ENCODE measurements at regions not wholly inside any gene's neighbourhood (a gene's known extent, or its start where the extent isn't known, plus 50 kb on each side); places are given as distances from the start of the nearest gene placed in this dataset.
"Not testable (repeated sequence)": the region's sequence is repeated elsewhere in the genome, so short reads cannot be mapped to it uniquely, and the experiment has no call there.

- DNase-seq, result no peak
These were observed 529.7 kb downstream of the IGSF11 start for GRCh38 chr3:118504906-118505305.

GRCh38 chr3:118505784-118506183 lies 528.9 kb downstream of the IGSF11 start:
- no peak for DNase-seq

GRCh38 chr3:118511402-118511801 lies 523.2 kb downstream of the IGSF11 start:
- DNase-seq, result no peak

GRCh38 chr3:118512301-118512700 lies 522.3 kb downstream of the IGSF11 start:
- DNase-seq, result no peak

GRCh38 chr3:118525077-118525476 lies 509.6 kb downstream of the IGSF11 start:
- DNase-seq, result no peak

GRCh38 chr3:118526758-118527513 lies 507.7 kb downstream of the IGSF11 start:
- no peak for DNase-seq

- DNase-seq, result no peak
These were observed 507.1 kb downstream of the IGSF11 start for GRCh38 chr3:118527514-118528044.

- DNase-seq, result no peak
These were observed 505.1 kb downstream of the IGSF11 start for GRCh38 chr3:118529554-118529953.

GRCh38 chr3:118530350-118530922 lies 504.2 kb downstream of the IGSF11 start:
- no peak for DNase-seq

- DNase-seq, result not testable (repeated sequence)
These were observed 503.7 kb downstream of the IGSF11 start for GRCh38 chr3:118530927-118531356.

GRCh38 chr3:118531816-118532215 lies 502.8 kb downstream of the IGSF11 start:
- DNase-seq, result no peak

- no peak for DNase-seq
These were observed 501.0 kb downstream of the IGSF11 start for GRCh38 chr3:118533676-118534075.

GRCh38 chr3:118534519-118534918 lies 500.1 kb downstream of the IGSF11 start:
- DNase-seq, result peak; percentile 59

- no peak for DNase-seq
These were observed 497.9 kb downstream of the IGSF11 start for GRCh38 chr3:118536764-118537163.

- no peak for DNase-seq
These were observed 497.2 kb downstream of the IGSF11 start for GRCh38 chr3:118537454-118537853.

GRCh38 chr3:118538187-118538586 lies 496.5 kb downstream of the IGSF11 start:
- DNase-seq, result no peak

GRCh38 chr3:118539820-118540447 lies 494.7 kb downstream of the IGSF11 start:
- not testable (repeated sequence) for DNase-seq

GRCh38 chr3:118540448-118540821 lies 494.2 kb downstream of the IGSF11 start:
- DNase-seq, result not testable (repeated sequence)

- DNase-seq, result no peak
These were observed 493.8 kb downstream of the IGSF11 start for GRCh38 chr3:118540826-118541225.

- DNase-seq, result no peak
These were observed 492.9 kb downstream of the IGSF11 start for GRCh38 chr3:118541796-118542195.

- no peak for DNase-seq
These were observed 490.8 kb downstream of the IGSF11 start for GRCh38 chr3:118543832-118544231.

- DNase-seq, result no peak
These were observed 490.2 kb downstream of the IGSF11 start for GRCh38 chr3:118544458-118544857.

- no peak for DNase-seq
These were observed 486.2 kb downstream of the IGSF11 start for GRCh38 chr3:118548434-118548833.

GRCh38 chr3:118550122-118550521 lies 484.5 kb downstream of the IGSF11 start:
- no peak for DNase-seq

Data from NCI-H526 treated with DMSO at 0.1 percent for 48 hours (cell line).